ENCODE measurements at regions not wholly inside any gene's neighbourhood (a gene's known extent, or its start where the extent isn't known, plus 50 kb on each side); places are given as distances from the start of the nearest gene placed in this dataset.

DNA sequence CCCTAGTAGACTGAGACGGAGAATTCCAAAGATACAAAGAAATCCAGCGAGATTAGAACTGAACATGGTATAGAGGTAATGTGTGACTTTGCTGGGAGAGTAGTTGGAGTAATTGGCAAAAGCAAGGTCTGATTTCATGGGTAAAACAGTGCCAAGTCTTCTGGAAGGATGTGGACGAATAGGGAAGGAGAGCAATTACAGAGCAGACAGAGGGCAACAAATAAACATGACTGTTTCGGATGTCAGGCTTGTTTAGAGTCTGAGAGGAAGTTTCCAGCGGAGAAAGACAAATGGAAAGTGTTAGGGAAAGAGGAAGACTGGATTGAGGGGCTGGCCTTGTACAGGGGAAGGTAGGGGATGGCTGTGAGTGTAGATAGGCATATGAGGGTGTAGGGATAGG is 190.4 kb upstream of the ADRA1D start:
- no peak for TF ChIP-seq EZH2 (IDR thresholded peaks at IDR 0.05; ENCODE audit: borderline replicate concordance, low read length)
- TF ChIP-seq, protein P1, sequence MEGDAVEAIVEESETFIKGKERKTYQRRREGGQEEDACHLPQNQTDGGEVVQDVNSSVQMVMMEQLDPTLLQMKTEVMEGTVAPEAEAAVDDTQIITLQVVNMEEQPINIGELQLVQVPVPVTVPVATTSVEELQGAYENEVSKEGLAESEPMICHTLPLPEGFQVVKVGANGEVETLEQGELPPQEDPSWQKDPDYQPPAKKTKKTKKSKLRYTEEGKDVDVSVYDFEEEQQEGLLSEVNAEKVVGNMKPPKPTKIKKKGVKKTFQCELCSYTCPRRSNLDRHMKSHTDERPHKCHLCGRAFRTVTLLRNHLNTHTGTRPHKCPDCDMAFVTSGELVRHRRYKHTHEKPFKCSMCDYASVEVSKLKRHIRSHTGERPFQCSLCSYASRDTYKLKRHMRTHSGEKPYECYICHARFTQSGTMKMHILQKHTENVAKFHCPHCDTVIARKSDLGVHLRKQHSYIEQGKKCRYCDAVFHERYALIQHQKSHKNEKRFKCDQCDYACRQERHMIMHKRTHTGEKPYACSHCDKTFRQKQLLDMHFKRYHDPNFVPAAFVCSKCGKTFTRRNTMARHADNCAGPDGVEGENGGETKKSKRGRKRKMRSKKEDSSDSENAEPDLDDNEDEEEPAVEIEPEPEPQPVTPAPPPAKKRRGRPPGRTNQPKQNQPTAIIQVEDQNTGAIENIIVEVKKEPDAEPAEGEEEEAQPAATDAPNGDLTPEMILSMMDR (IDR thresholded peaks at IDR 0.05; ENCODE audit: low read length) = no peak
